ENCODE measurements at regions not wholly inside any gene's neighbourhood (a gene's known extent, or its start where the extent isn't known, plus 50 kb on each side); places are given as distances from the start of the nearest gene placed in this dataset.
"Not testable (repeated sequence)": the region's sequence is repeated elsewhere in the genome, so short reads cannot be mapped to it uniquely, and the experiment has no call there.

- not testable (repeated sequence) for TF ChIP-seq CTCF (IDR thresholded peaks at IDR 0.05; ENCODE audit: low read depth, low read length, poor library complexity, severe bottlenecking); EZH2phosphoT487 (IDR thresholded peaks at IDR 0.05; ENCODE audit: borderline replicate concordance, low read length)
Observed at GRCh38 chr1:223952801-223953200, 107.1 kb upstream of the TP53BP2 start.
